CD4-positive, alpha-beta T cell (primary cell): ENCODE measurements at regions not wholly inside any gene's neighbourhood (a gene's known extent, or its start where the extent isn't known, plus 50 kb on each side); places are given as distances from the start of the nearest gene placed in this dataset.

Experiments used
- ATAC-seq: fragments of 200-7000 bp; cut with Tn5 transposase; one replicate; pipeline ENCODE4 v1.10.0; 2022; ENCODE audit warnings: mild to moderate bottlenecking; ENCODE audit not compliant: poor library complexity
- CTCF ChIA-PET: fragments of 350-600 bp; sonication (Branson Sonifier 250); formaldehyde crosslinking; loops from one replicate; lab custom pipeline; 2021; ENCODE audit warnings: antibody characterized with exemption, inconsistent platforms; lab: Charles Lee
- POLR2A ChIA-PET: fragments of 350-600 bp; sonication (Branson Sonifier 250); formaldehyde crosslinking; loops from one replicate; lab custom pipeline; 2021; ENCODE audit warnings: antibody characterized with exemption, inconsistent platforms; lab: Charles Lee
- DNase-seq, 14 experiments: peaks; one replicate each; pipeline ENCODE4 v3.0.0-alpha.2; 2013 to 2020; ENCODE audit warnings: mixed read lengths in 2 of 14
- H3K27ac ChIP-seq, 2 donors: one replicate each; pipeline versions ENCODE4 v1.5.1 to v1.7.0; 2013; ENCODE audit warnings: low read length in 2 of 2, low read depth in 1 of 2, mild to moderate bottlenecking in 1 of 2
- H3K27me3 ChIP-seq, 2 experiments: 1 replicate in 1 of 2; 2 replicates in 1 of 2; pipeline versions ENCODE4 v1.6.1 to v1.7.0; 2013; ENCODE audit warnings: low read length in 2 of 2, control low read depth in 1 of 2, mild to moderate bottlenecking in 1 of 2, moderate library complexity in 1 of 2; ENCODE audit not compliant: insufficient read depth in 2 of 2, control insufficient read depth in 1 of 2
- H3K36me3 ChIP-seq: one replicate; pipeline ENCODE4 v1.6.1; 2013; ENCODE audit warnings: low read length, control low read depth; ENCODE audit not compliant: insufficient read depth
- H3K4me1 ChIP-seq: one replicate; pipeline ENCODE4 v1.6.1; 2013; ENCODE audit warnings: low read length, control low read depth; ENCODE audit not compliant: insufficient read depth
- H3K4me3 ChIP-seq: one replicate; pipeline ENCODE4 v1.5.1; 2013; ENCODE audit warnings: mild to moderate bottlenecking, low read length, moderate library complexity
- H3K9me3 ChIP-seq, 2 experiments: 1 replicate in 1 of 2; 2 replicates in 1 of 2; pipeline versions ENCODE4 v1.6.1 to v1.7.0; 2013; ENCODE audit warnings: low read length in 2 of 2, mild to moderate bottlenecking in 2 of 2, control low read depth in 1 of 2, moderate library complexity in 1 of 2; ENCODE audit not compliant: control insufficient read depth in 1 of 2, insufficient read depth in 1 of 2
- H3K27ac Mint-ChIP-seq: one replicate; pipeline ENCODE4 v1.8.0; 2020; ENCODE audit warnings: mixed read lengths
- H3K27me3 Mint-ChIP-seq: one replicate; pipeline ENCODE4 v1.8.0; 2021; ENCODE audit warnings: mixed read lengths
- H3K36me3 Mint-ChIP-seq: one replicate; pipeline ENCODE4 v1.8.0; 2021; ENCODE audit warnings: low read depth, mixed read lengths
- H3K4me1 Mint-ChIP-seq: one replicate; pipeline ENCODE4 v1.8.0; 2021; ENCODE audit warnings: low read depth, mixed read lengths
- H3K4me3 Mint-ChIP-seq: one replicate; pipeline ENCODE4 v1.8.0; 2020; ENCODE audit warnings: mild to moderate bottlenecking, mixed read lengths
- H3K9me3 Mint-ChIP-seq: one replicate; pipeline ENCODE4 v1.8.0; 2020; ENCODE audit warnings: mixed read lengths
- CTCF ChIP-seq: fragments of 200-600 bp; IDR thresholded peaks from one replicate; pipeline ENCODE4 v1.8.0; 2022; ENCODE audit warnings: antibody characterized with exemption, mild to moderate bottlenecking
- intact Hi-C, 2 experiments: fragments of 100-400 bp; cut with DNase I in 1 of 2; cut with micrococcal nuclease in 1 of 2; formaldehyde crosslinking; loops; one replicate each; pipeline versions ENCODE4 v1.15.1 to v1.9.0; 2023 to 2025; cut with DNase I, micrococcal nuclease

- no peak overlapping the region for H3K4me3 ChIP-seq
- H3K9me3 ChIP-seq: no peaks in the 10 kb centered on the region
- Mint-ChIP-seq H3K27ac (no peak overlapping the region), H3K4me1 (no peaks in the 10 kb centered on the region), H3K9me3 (peaks cover 13% of the 10 kb centered on the region), H3K27me3 (no peaks in the 10 kb centered on the region), H3K4me3 (no peak overlapping the region), H3K36me3 (no peaks in the 10 kb centered on the region)
- intact Hi-C loops: no loop called here
- no peaks in the 10 kb centered on the region for H3K36me3 ChIP-seq
- DNase-seq (no peak), ATAC-seq (no peak)
- H3K27me3 ChIP-seq: no peaks in the 10 kb centered on the region
- TF ChIP-seq CTCF: no peak
- ChIA-PET CTCF (no interaction called here), POLR2A (no interaction called here)
- no peak overlapping the region for H3K27ac ChIP-seq
- no peaks in the 10 kb centered on the region for H3K4me1 ChIP-seq
Measured at GRCh38 chr5:120771202-120771601, 307.1 kb downstream of the PRR16 start.

- ATAC-seq: no peak
- Histone ChIP-seq H3K4me3 (no peak overlapping the region), H3K4me1 (no peaks in the 10 kb centered on the region), H3K9me3 (peaks cover 0 to 5% of the 10 kb centered on the region in 2 experiments), H3K36me3 (no peaks in the 10 kb centered on the region), H3K27me3 (no peaks in the 10 kb centered on the region), H3K27ac (no peak overlapping the region)
- Mint-ChIP-seq H3K4me1 (no peaks in the 10 kb centered on the region), H3K27me3 (no peaks in the 10 kb centered on the region), H3K27ac (no peak overlapping the region), H3K4me3 (no peak overlapping the region), H3K36me3 (no peaks in the 10 kb centered on the region), H3K9me3 (peaks cover 4% of the 10 kb centered on the region)
- DNase-seq: no peak
- ChIA-PET CTCF (no interaction called here), POLR2A (no interaction called here)
- intact Hi-C loops: no loop called here
- TF ChIP-seq CTCF: no peak
Measured at GRCh38 chr5:120778491-120779484, 314.7 kb downstream of the PRR16 start.

- Histone ChIP-seq H3K4me3 (no peak overlapping the region), H3K9me3 (peaks cover 0 to 5% of the 10 kb centered on the region in 2 experiments), H3K36me3 (no peaks in the 10 kb centered on the region), H3K4me1 (no peaks in the 10 kb centered on the region), H3K27ac (no peak overlapping the region), H3K27me3 (no peaks in the 10 kb centered on the region)
- ChIA-PET CTCF (no interaction called here), POLR2A (no interaction called here)
- no peaks in the 10 kb centered on the region for H3K4me1 Mint-ChIP-seq
- DNase-seq: no peak
- H3K9me3 Mint-ChIP-seq: peaks cover 4% of the 10 kb centered on the region
- no peak for ATAC-seq
- intact Hi-C loops: no loop called here
- no peaks in the 10 kb centered on the region for H3K36me3 Mint-ChIP-seq
- no peak for TF ChIP-seq CTCF
- H3K27ac Mint-ChIP-seq: no peak overlapping the region
- H3K27me3 Mint-ChIP-seq: no peaks in the 10 kb centered on the region
- no peak overlapping the region for H3K4me3 Mint-ChIP-seq
Measured at GRCh38 chr5:120779674-120780073, 315.6 kb downstream of the PRR16 start.
